Hepatocyte (in vitro differentiated cells): ENCODE measurements at regions not wholly inside any gene's neighbourhood (a gene's known extent, or its start where the extent isn't known, plus 50 kb on each side); places are given as distances from the start of the nearest gene placed in this dataset.

Experiments
- EZH2 ChIP-seq: fragments of 200-600 bp; sonication (generic); IDR thresholded peaks from 2 replicates; pipeline ENCODE4 v1.6.1; 2016; ENCODE audit warnings: antibody characterized with exemption, mild to moderate bottlenecking, borderline replicate concordance
- TF ChIP-seq, protein P1 (sequence below): fragments of 200-600 bp; sonication (generic); IDR thresholded peaks from 2 replicates; pipeline ENCODE4 v1.5.1; 2016; ENCODE audit warnings: antibody characterized with exemption, mild to moderate bottlenecking; ENCODE audit not compliant: poor library complexity

DNA sequence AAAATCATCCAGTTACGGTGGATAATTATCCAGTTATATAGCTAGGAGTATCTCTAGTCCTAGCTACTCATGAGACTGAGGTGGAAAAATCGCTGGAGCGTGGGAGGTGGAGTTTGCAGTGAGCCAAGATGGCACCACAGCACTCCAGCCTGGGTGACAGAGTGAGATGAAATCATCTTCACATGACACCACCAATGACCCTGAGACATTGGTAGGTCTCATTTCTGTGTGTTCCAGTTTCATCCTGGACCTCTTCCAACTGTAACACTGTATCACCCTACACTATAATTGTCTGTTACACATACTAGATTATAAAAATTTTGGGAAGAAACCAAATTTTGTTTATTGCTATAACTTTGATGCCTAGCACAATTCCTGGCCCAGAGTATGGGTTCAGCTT, 446.8 kb downstream of the TMEM135 start:
- TF ChIP-seq EZH2 = no peak
- TF ChIP-seq, protein P1, sequence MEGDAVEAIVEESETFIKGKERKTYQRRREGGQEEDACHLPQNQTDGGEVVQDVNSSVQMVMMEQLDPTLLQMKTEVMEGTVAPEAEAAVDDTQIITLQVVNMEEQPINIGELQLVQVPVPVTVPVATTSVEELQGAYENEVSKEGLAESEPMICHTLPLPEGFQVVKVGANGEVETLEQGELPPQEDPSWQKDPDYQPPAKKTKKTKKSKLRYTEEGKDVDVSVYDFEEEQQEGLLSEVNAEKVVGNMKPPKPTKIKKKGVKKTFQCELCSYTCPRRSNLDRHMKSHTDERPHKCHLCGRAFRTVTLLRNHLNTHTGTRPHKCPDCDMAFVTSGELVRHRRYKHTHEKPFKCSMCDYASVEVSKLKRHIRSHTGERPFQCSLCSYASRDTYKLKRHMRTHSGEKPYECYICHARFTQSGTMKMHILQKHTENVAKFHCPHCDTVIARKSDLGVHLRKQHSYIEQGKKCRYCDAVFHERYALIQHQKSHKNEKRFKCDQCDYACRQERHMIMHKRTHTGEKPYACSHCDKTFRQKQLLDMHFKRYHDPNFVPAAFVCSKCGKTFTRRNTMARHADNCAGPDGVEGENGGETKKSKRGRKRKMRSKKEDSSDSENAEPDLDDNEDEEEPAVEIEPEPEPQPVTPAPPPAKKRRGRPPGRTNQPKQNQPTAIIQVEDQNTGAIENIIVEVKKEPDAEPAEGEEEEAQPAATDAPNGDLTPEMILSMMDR = no peak
